SW 1271 (cell line): ENCODE measurements at regions not wholly inside any gene's neighbourhood (a gene's known extent, or its start where the extent isn't known, plus 50 kb on each side); places are given as distances from the start of the nearest gene placed in this dataset.
"Not testable (repeated sequence)": the region's sequence is repeated elsewhere in the genome, so short reads cannot be mapped to it uniquely, and the experiment has no call there.

Source experiments
- DNase-seq, 2 experiments: peaks; one replicate each; lab custom pipeline; 2025; lab: John Stamatoyannopoulos, UW

GRCh38 chr17:14621826-14622614, 321.1 kb downstream of the HS3ST3B1 start:
- DNase-seq, result no peak

GRCh38 chr17:14619821-14620220, 318.9 kb downstream of the HS3ST3B1 start:
- no peak for DNase-seq

- no peak for DNase-seq
Measured at GRCh38 chr17:14616528-14616927, 315.6 kb downstream of the HS3ST3B1 start.

- no peak for DNase-seq
Measured at GRCh38 chr17:14605267-14605599, 304.4 kb downstream of the HS3ST3B1 start.

GRCh38 chr17:14604591-14605266, 303.8 kb downstream of the HS3ST3B1 start:
- DNase-seq, result no peak

- DNase-seq, result no peak
Measured at GRCh38 chr17:14596224-14596623, 295.3 kb downstream of the HS3ST3B1 start.

GRCh38 chr17:14595656-14596055, 294.8 kb downstream of the HS3ST3B1 start:
- DNase-seq, result no peak

- DNase-seq, result no peak
Measured at GRCh38 chr17:14594690-14595089, 293.8 kb downstream of the HS3ST3B1 start.

- no peak for DNase-seq
Measured at GRCh38 chr17:14593956-14594355, 293.1 kb downstream of the HS3ST3B1 start.

GRCh38 chr17:14590459-14591250, 289.8 kb downstream of the HS3ST3B1 start:
- DNase-seq, result no peak

- DNase-seq, result no peak
Measured at GRCh38 chr17:14585099-14585498, 284.2 kb downstream of the HS3ST3B1 start.

GRCh38 chr17:14582996-14583395, 282.1 kb downstream of the HS3ST3B1 start:
- no peak for DNase-seq

GRCh38 chr17:14581186-14581830, 280.4 kb downstream of the HS3ST3B1 start:
- no peak for DNase-seq

GRCh38 chr17:14580499-14580898, 279.6 kb downstream of the HS3ST3B1 start:
- no peak for DNase-seq

GRCh38 chr17:14579716-14580115, 278.8 kb downstream of the HS3ST3B1 start:
- DNase-seq, result no peak

GRCh38 chr17:14575471-14575953, 274.6 kb downstream of the HS3ST3B1 start:
- no peak for DNase-seq

GRCh38 chr17:14560325-14560724, 259.4 kb downstream of the HS3ST3B1 start:
- not testable (repeated sequence) for DNase-seq

- no peak for DNase-seq
Measured at GRCh38 chr17:14559264-14560119, 258.6 kb downstream of the HS3ST3B1 start.

- no peak for DNase-seq
Measured at GRCh38 chr17:14557480-14557879, 256.6 kb downstream of the HS3ST3B1 start.

- no peak for DNase-seq
Measured at GRCh38 chr17:14553847-14554246, 253.0 kb downstream of the HS3ST3B1 start.

GRCh38 chr17:14552306-14552705, 251.4 kb downstream of the HS3ST3B1 start:
- DNase-seq, result no peak
